ENCODE measurements at regions not wholly inside any gene's neighbourhood (a gene's known extent, or its start where the extent isn't known, plus 50 kb on each side); places are given as distances from the start of the nearest gene placed in this dataset.

- TF ChIP-seq, protein P1, sequence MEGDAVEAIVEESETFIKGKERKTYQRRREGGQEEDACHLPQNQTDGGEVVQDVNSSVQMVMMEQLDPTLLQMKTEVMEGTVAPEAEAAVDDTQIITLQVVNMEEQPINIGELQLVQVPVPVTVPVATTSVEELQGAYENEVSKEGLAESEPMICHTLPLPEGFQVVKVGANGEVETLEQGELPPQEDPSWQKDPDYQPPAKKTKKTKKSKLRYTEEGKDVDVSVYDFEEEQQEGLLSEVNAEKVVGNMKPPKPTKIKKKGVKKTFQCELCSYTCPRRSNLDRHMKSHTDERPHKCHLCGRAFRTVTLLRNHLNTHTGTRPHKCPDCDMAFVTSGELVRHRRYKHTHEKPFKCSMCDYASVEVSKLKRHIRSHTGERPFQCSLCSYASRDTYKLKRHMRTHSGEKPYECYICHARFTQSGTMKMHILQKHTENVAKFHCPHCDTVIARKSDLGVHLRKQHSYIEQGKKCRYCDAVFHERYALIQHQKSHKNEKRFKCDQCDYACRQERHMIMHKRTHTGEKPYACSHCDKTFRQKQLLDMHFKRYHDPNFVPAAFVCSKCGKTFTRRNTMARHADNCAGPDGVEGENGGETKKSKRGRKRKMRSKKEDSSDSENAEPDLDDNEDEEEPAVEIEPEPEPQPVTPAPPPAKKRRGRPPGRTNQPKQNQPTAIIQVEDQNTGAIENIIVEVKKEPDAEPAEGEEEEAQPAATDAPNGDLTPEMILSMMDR (IDR thresholded peaks at IDR 0.05; ENCODE audit: low read length) = no peak
- TF ChIP-seq EZH2phosphoT487 (IDR thresholded peaks at IDR 0.05; ENCODE audit: low read length) (no peak), EZH2 (optimal IDR thresholded peaks at IDR 0.05; ENCODE audit: low read depth, low read length) (no peak)
These were observed 315.7 kb upstream of the EPHA7 start for GRCh38 chr6:93735099-93735498.

Data from MM.1S (cell line).